Suprapubic skin (tissue), 4 donors: ENCODE measurements at regions not wholly inside any gene's neighbourhood (a gene's known extent, or its start where the extent isn't known, plus 50 kb on each side); places are given as distances from the start of the nearest gene placed in this dataset.

Experiments
- POLR2A ChIP-seq, 2 donors: fragments of 450-650 bp; IDR thresholded peaks; one replicate each; pipeline ENCODE4 v1.6.1; 2017; ENCODE audit warnings: antibody characterized with exemption in 2 of 2, mild to moderate bottlenecking in 2 of 2, moderate library complexity in 2 of 2
- POLR2AphosphoS5 ChIP-seq, 3 donors: sonication (generic); formaldehyde crosslinking; IDR thresholded peaks; one replicate each; pipeline ENCODE4 v1.6.1; 2017; ENCODE audit warnings: antibody characterized with exemption in 3 of 3
- TF ChIP-seq, protein P1 (sequence below), 2 donors: fragments of 200-600 bp in 1 of 2; fragments of 450-650 bp in 1 of 2; sonication (generic) in 1 of 2; IDR thresholded peaks; one replicate each; pipeline ENCODE4 v1.5.1; 2016 to 2019; ENCODE audit warnings: antibody characterized with exemption in 2 of 2, mild to moderate bottlenecking in 1 of 2, moderate library complexity in 1 of 2

- TF ChIP-seq POLR2A (IDR thresholded peaks at IDR 0.05) (no peak), POLR2AphosphoS5 (IDR thresholded peaks at IDR 0.05) (no peak)
- TF ChIP-seq, protein P1, sequence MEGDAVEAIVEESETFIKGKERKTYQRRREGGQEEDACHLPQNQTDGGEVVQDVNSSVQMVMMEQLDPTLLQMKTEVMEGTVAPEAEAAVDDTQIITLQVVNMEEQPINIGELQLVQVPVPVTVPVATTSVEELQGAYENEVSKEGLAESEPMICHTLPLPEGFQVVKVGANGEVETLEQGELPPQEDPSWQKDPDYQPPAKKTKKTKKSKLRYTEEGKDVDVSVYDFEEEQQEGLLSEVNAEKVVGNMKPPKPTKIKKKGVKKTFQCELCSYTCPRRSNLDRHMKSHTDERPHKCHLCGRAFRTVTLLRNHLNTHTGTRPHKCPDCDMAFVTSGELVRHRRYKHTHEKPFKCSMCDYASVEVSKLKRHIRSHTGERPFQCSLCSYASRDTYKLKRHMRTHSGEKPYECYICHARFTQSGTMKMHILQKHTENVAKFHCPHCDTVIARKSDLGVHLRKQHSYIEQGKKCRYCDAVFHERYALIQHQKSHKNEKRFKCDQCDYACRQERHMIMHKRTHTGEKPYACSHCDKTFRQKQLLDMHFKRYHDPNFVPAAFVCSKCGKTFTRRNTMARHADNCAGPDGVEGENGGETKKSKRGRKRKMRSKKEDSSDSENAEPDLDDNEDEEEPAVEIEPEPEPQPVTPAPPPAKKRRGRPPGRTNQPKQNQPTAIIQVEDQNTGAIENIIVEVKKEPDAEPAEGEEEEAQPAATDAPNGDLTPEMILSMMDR (IDR thresholded peaks at IDR 0.05), result no peak
Measured at GRCh38 chr3:130627882-130628281, 110.9 kb downstream of the COL6A6 start.
